Lower lobe of right lung (tissue), 2 donors: ENCODE measurements at regions not wholly inside any gene's neighbourhood (a gene's known extent, or its start where the extent isn't known, plus 50 kb on each side); places are given as distances from the start of the nearest gene placed in this dataset.
A peak's percentile ranks its signal among the peaks of the same experiment; 100 is the strongest.

ENCODE experiments used
- ATAC-seq, 2 donors: fragments of 200-7000 bp; cut with Tn5 transposase; one replicate each; pipeline ENCODE4 v1.9.1; 2020 to 2022; ENCODE audit warnings: mild to moderate bottlenecking in 2 of 2, moderate library complexity in 2 of 2
- DNase-seq: peaks from one replicate; pipeline ENCODE4 v3.0.0-alpha.2; 2020
- H3K27ac ChIP-seq: fragments of 200-600 bp; one replicate; pipeline ENCODE4 v1.8.0; 2022
- H3K27me3 ChIP-seq: fragments of 200-600 bp; one replicate; pipeline ENCODE4 v1.8.0; 2022; ENCODE audit warnings: low read depth
- H3K36me3 ChIP-seq: fragments of 200-600 bp; one replicate; pipeline ENCODE4 v1.8.0; 2022; ENCODE audit warnings: mild to moderate bottlenecking
- H3K4me1 ChIP-seq: fragments of 200-600 bp; one replicate; pipeline ENCODE4 v1.8.0; 2022
- H3K4me3 ChIP-seq: fragments of 200-600 bp; one replicate; pipeline ENCODE4 v1.8.0; 2022; ENCODE audit warnings: mild to moderate bottlenecking
- H3K9me3 ChIP-seq: fragments of 200-600 bp; one replicate; pipeline ENCODE4 v1.8.0; 2022
- intact Hi-C: fragments of 100-400 bp; cut with DNase I; formaldehyde crosslinking; loops from one replicate; pipeline ENCODE4 v1.11.0; 2022
- TF ChIP-seq, protein P1 (sequence below): fragments of 200-600 bp; IDR thresholded peaks from one replicate; pipeline ENCODE4 v1.8.0; 2022; ENCODE audit warnings: antibody characterized with exemption, mild to moderate bottlenecking
- donor health status: DM: no; HTN: yes; CAD: no; lungs with severe emphysema.

DNA sequence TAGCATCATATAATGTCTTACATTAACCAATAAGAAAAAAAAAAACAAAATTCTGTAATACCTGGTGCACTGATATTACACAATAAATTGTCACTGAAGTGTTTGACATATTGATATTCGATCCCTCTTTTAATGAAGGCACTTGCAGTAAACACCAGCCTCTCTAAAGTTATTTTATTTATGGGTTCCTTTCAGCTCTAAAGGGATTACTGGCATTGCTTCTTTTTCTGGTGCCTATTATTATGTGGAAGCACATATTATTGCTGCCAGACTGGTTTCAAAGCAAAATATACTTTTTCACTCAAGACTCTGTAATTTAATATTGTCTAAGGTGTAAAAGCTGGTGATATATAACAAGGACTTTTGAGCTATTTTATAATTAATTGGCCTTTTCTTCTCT is 1090.5 kb downstream of the TRHDE start:
- Histone ChIP-seq H3K9me3 (no peaks in the 10 kb centered on the region), H3K4me3 (no peak overlapping the region), H3K4me1 (no peaks in the 10 kb centered on the region), H3K27ac (no peak overlapping the region), H3K27me3 (no peaks in the 10 kb centered on the region), H3K36me3 (no peaks in the 10 kb centered on the region)
- DNase-seq: no peak
- ATAC-seq: no peak
- intact Hi-C loops: no loop called here
- TF ChIP-seq, protein P1, sequence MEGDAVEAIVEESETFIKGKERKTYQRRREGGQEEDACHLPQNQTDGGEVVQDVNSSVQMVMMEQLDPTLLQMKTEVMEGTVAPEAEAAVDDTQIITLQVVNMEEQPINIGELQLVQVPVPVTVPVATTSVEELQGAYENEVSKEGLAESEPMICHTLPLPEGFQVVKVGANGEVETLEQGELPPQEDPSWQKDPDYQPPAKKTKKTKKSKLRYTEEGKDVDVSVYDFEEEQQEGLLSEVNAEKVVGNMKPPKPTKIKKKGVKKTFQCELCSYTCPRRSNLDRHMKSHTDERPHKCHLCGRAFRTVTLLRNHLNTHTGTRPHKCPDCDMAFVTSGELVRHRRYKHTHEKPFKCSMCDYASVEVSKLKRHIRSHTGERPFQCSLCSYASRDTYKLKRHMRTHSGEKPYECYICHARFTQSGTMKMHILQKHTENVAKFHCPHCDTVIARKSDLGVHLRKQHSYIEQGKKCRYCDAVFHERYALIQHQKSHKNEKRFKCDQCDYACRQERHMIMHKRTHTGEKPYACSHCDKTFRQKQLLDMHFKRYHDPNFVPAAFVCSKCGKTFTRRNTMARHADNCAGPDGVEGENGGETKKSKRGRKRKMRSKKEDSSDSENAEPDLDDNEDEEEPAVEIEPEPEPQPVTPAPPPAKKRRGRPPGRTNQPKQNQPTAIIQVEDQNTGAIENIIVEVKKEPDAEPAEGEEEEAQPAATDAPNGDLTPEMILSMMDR: no peak

DNA sequence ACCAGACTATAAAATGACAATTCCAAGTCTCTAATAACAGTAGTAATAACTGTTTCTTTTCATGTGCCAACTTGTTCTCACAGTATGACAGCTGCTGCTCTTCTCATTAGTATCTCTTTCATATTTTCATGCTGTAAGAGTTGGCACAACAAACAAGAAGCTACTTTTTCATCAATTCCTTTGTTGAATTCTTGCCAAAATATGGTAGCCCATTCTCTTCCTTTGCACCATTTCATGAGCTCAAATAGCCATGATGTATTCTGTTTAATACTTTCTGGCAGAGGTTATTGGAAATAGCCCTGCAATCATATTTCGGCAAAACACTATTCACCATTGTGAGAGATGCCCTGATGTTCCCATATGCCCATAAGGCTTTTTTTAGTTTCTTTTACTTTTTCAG is 1100.7 kb downstream of the TRHDE start:
- Histone ChIP-seq H3K27ac (no peak overlapping the region), H3K9me3 (no peaks in the 10 kb centered on the region), H3K36me3 (no peaks in the 10 kb centered on the region), H3K4me1 (no peaks in the 10 kb centered on the region), H3K27me3 (no peaks in the 10 kb centered on the region), H3K4me3 (no peak overlapping the region)
- TF ChIP-seq, protein P1: no peak
- DNase-seq (no peak), ATAC-seq (no peak)
- intact Hi-C loops: no loop called here

- H3K4me3 ChIP-seq: no peak overlapping the region
- no peaks in the 10 kb centered on the region for H3K27me3 ChIP-seq
- intact Hi-C loops: no loop called here
- ATAC-seq: no peak
- DNase-seq: no peak
- no peaks in the 10 kb centered on the region for H3K9me3 ChIP-seq
- no peaks in the 10 kb centered on the region for H3K36me3 ChIP-seq
- no peak overlapping the region for H3K27ac ChIP-seq
- H3K4me1 ChIP-seq: no peaks in the 10 kb centered on the region
- TF ChIP-seq, protein P1: no peak
Observed at GRCh38 chr12:73374360-73374759, 1102.2 kb downstream of the TRHDE start.

DNA sequence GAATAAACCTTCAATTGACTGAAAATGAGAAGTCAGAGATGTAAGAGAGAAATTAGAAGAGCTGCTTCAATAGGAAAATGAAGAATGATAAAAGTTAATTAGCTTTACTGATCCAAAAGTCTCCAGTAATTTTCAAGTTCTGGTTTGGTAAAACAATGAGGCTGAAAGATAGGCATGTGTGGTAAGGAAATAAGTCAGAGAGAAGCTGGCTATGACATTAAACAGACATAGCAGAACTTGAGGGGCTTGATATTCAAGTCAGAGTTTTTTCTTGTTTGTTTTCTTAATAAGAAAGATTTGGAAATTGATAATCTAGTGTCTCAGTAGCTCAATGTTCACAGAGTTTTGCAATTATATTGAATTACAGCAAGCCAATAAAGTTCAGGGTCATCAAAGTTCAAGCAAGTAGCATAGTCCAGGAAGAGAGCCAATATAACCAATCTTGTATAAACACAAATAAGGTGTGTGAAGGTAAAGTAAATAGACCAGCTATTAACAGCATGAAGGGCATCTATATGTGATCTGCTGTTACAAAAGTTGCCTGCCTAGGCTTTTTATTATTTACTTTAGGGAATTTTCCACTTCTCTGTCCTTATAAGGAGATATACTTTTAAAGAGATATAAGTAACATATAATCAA is 1111.5 kb downstream of the TRHDE start:
- Histone ChIP-seq H3K27ac (no peak overlapping the region), H3K27me3 (no peaks in the 10 kb centered on the region), H3K36me3 (no peaks in the 10 kb centered on the region), H3K9me3 (no peaks in the 10 kb centered on the region), H3K4me3 (no peak overlapping the region), H3K4me1 (no peaks in the 10 kb centered on the region)
- DNase-seq: no peak
- intact Hi-C loops: no loop called here
- TF ChIP-seq, protein P1: no peak
- ATAC-seq: peak; percentile 59 to 89

- Histone ChIP-seq H3K4me1 (no peaks in the 10 kb centered on the region), H3K27me3 (no peaks in the 10 kb centered on the region), H3K9me3 (no peaks in the 10 kb centered on the region), H3K36me3 (no peaks in the 10 kb centered on the region), H3K4me3 (no peak overlapping the region), H3K27ac (no peak overlapping the region)
- TF ChIP-seq, protein P1: no peak
- intact Hi-C loops: no loop called here
- ATAC-seq (no peak), DNase-seq (no peak)
Observed at GRCh38 chr12:73384592-73384991, 1112.4 kb downstream of the TRHDE start.
